Activated CD8-positive, alpha-beta T cell treated with anti-CD3 and anti-CD28 coated beads for 36 hours (primary cell): ENCODE measurements at regions not wholly inside any gene's neighbourhood (a gene's known extent, or its start where the extent isn't known, plus 50 kb on each side); places are given as distances from the start of the nearest gene placed in this dataset.

ENCODE experiments used
- ATAC-seq: fragments of 200-7000 bp; cut with Tn5 transposase; one replicate; pipeline ENCODE4 v1.10.0; 2021; ENCODE audit warnings: mild to moderate bottlenecking, moderate library complexity
- CTCF ChIA-PET: fragments of 350-600 bp; sonication (Branson Sonifier 250); formaldehyde crosslinking; loops from one replicate; lab custom pipeline; 2021; ENCODE audit warnings: antibody characterized with exemption; lab: Charles Lee
- POLR2A ChIA-PET: fragments of 350-600 bp; sonication (Branson Sonifier 250); formaldehyde crosslinking; loops from one replicate; lab custom pipeline; 2021; ENCODE audit warnings: antibody characterized with exemption; lab: Charles Lee
- DNase-seq: peaks from one replicate; pipeline ENCODE4 v3.0.0-alpha.2; 2020
- H3K27ac Mint-ChIP-seq: one replicate; pipeline ENCODE4 v1.8.0; 2021; ENCODE audit warnings: mild to moderate bottlenecking, mixed read lengths
- H3K27me3 Mint-ChIP-seq: one replicate; pipeline ENCODE4 v1.8.0; 2021; ENCODE audit warnings: mixed read lengths
- H3K36me3 Mint-ChIP-seq: one replicate; pipeline ENCODE4 v1.8.0; 2021; ENCODE audit warnings: low read depth, mixed read lengths
- H3K4me1 Mint-ChIP-seq: one replicate; pipeline ENCODE4 v1.8.0; 2021; ENCODE audit warnings: low read depth, mixed read lengths
- H3K4me3 Mint-ChIP-seq: one replicate; pipeline ENCODE4 v1.8.0; 2021; ENCODE audit warnings: mild to moderate bottlenecking, moderate library complexity, mixed read lengths
- H3K9me3 Mint-ChIP-seq: one replicate; pipeline ENCODE4 v1.8.0; 2021; ENCODE audit warnings: mixed read lengths
- CTCF ChIP-seq: fragments of 200-600 bp; IDR thresholded peaks from one replicate; pipeline ENCODE4 v1.8.0; 2022; ENCODE audit warnings: antibody characterized with exemption, mild to moderate bottlenecking
- intact Hi-C: fragments of 100-400 bp; cut with micrococcal nuclease; formaldehyde crosslinking; loops from one replicate; pipeline ENCODE4 v1.10.0; 2022

- CTCF ChIA-PET: no interaction called here
- Mint-ChIP-seq H3K27me3 (no peaks in the 10 kb centered on the region), H3K4me3 (no peak overlapping the region), H3K9me3 (no peaks in the 10 kb centered on the region), H3K36me3 (no peaks in the 10 kb centered on the region), H3K27ac (no peak overlapping the region), H3K4me1 (no peaks in the 10 kb centered on the region)
- DNase-seq (no peak), ATAC-seq (no peak)
- intact Hi-C loops: no loop called here
- POLR2A ChIA-PET: no interaction called here
- no peak for TF ChIP-seq CTCF
Observed at GRCh38 chr5:86374611-86375010, 243.1 kb upstream of the COX7C start.

GRCh38 chr5:86376214-86376613 is 241.5 kb upstream of the COX7C start:
- Mint-ChIP-seq H3K27me3 (no peaks in the 10 kb centered on the region), H3K27ac (no peak overlapping the region), H3K4me1 (no peaks in the 10 kb centered on the region), H3K9me3 (no peaks in the 10 kb centered on the region), H3K36me3 (no peaks in the 10 kb centered on the region), H3K4me3 (no peak overlapping the region)
- ChIA-PET CTCF (no interaction called here), POLR2A (no interaction called here)
- DNase-seq: no peak
- TF ChIP-seq CTCF: no peak
- no peak for ATAC-seq
- intact Hi-C loops: no loop called here

GRCh38 chr5:86403190-86403589 is 214.6 kb upstream of the COX7C start:
- H3K4me1 Mint-ChIP-seq: no peaks in the 10 kb centered on the region
- DNase-seq: no peak
- intact Hi-C loops: no loop called here
- TF ChIP-seq CTCF: no peak
- H3K36me3 Mint-ChIP-seq: no peaks in the 10 kb centered on the region
- POLR2A ChIA-PET: no interaction called here
- H3K27ac Mint-ChIP-seq: no peak overlapping the region
- H3K4me3 Mint-ChIP-seq: no peak overlapping the region
- CTCF ChIA-PET: no interaction called here
- ATAC-seq: no peak
- H3K27me3 Mint-ChIP-seq: no peaks in the 10 kb centered on the region
- no peaks in the 10 kb centered on the region for H3K9me3 Mint-ChIP-seq

DNA sequence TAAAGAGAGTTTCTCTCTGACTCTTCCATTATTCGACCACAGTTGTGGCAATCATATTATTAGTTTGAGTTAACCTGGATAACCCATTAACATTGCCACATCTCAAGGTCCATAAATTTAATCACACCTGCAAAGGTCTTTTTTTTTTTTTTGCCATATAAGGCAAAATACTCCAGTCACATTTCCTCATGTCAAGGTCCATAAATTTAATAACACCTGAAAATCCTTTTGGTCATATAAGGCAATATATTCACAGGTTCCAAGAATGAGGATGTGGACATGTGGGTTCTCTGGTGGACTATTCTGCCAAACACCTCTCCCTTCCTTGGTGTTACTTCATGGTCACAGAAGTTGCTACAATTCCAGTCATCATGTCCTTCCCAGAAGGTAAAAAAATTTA is 213.5 kb upstream of the COX7C start:
- Mint-ChIP-seq H3K27me3 (no peaks in the 10 kb centered on the region), H3K4me1 (no peaks in the 10 kb centered on the region), H3K36me3 (no peaks in the 10 kb centered on the region), H3K4me3 (no peak overlapping the region), H3K9me3 (no peaks in the 10 kb centered on the region), H3K27ac (no peak overlapping the region)
- ChIA-PET CTCF (no interaction called here), POLR2A (no interaction called here)
- no peak for TF ChIP-seq CTCF
- intact Hi-C loops: no loop called here
- DNase-seq (no peak), ATAC-seq (no peak)

GRCh38 chr5:86407711-86408110 is 210.0 kb upstream of the COX7C start:
- POLR2A ChIA-PET: no interaction called here
- Mint-ChIP-seq H3K4me1 (no peaks in the 10 kb centered on the region), H3K4me3 (no peak overlapping the region), H3K36me3 (no peaks in the 10 kb centered on the region), H3K9me3 (no peaks in the 10 kb centered on the region), H3K27ac (no peak overlapping the region), H3K27me3 (no peaks in the 10 kb centered on the region)
- intact Hi-C loops: no loop called here
- no peak for ATAC-seq
- no peak for DNase-seq
- CTCF ChIA-PET: no interaction called here
- no peak for TF ChIP-seq CTCF
